ENCODE measurements at regions not wholly inside any gene's neighbourhood (a gene's known extent, or its start where the extent isn't known, plus 50 kb on each side); places are given as distances from the start of the nearest gene placed in this dataset.

DNA sequence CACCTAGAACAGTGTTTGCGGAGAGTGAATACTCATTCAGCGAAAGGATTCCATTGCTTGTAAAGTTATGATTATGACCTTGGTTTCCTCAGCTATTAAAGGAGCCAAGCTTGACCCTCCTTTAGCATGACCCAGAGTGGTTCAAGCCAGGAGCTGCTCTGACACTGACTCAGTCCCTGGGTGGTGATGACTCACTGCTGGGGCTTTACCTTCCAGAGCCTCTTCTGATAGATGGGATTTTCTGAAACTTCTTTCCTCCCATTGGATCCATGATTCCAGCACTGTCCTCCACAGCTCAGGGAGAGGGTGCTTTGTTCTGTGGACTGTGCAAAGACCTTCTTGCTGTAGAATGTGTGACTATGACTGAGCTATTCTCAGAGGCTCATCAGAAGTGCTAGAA, 77.4 kb downstream of the S1PR1 start:
- intact Hi-C loops (cut with DNase I; ENCODE audit: low total_unique reads) = no loop called here
- H3K4me3 ChIP-seq = no peak overlapping the region
- TF ChIP-seq POLR2AphosphoS5 (IDR thresholded peaks at IDR 0.05) = no peak
- no peak for TF ChIP-seq POLR2A (IDR thresholded peaks at IDR 0.05)
- no peak for TF ChIP-seq CTCF (IDR thresholded peaks at IDR 0.05)
- no peak for TF ChIP-seq EP300 (IDR thresholded peaks at IDR 0.05)
- no peaks in the 10 kb centered on the region for H3K27me3 ChIP-seq
- H3K4me1 ChIP-seq = peaks cover 4 to 10% (median 7%) of the 10 kb centered on the region in 4 donors
- 87 to 96% (median 95%) methylated on average over 2 of the region's 2 CpGs for WGBS, 5 donors
- no peak for DNase-seq
- no peaks in the 10 kb centered on the region for H3K36me3 ChIP-seq
- no peak overlapping the region for H3K27ac ChIP-seq
- no peaks in the 10 kb centered on the region for H3K9me3 ChIP-seq

DNA sequence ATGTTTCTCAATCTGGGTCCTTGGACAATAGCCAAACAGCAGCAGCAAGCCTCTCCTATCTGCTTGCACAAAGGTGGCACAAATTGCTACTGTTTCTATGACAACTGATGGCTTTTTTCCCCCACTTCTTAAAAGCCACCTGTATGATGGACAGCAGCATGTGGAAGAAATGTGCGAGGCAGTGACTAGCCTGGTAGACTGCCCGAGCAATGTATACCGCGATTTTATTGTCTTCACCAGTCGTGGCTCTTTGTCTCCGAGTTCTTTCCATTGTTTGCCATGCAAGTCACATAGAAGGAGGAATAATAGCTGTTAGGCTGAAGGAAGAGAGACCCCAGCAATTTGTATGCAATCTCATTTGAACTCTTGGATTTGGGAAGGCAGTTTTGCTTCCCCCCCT, 79.4 kb downstream of the S1PR1 start:
- no peaks in the 10 kb centered on the region for H3K36me3 ChIP-seq
- H3K27me3 ChIP-seq = no peaks in the 10 kb centered on the region
- 30 to 82% (median 45%) methylated on average over 6 of the region's 6 CpGs for WGBS, 5 donors
- H3K9me3 ChIP-seq = no peaks in the 10 kb centered on the region
- H3K4me1 ChIP-seq = no peaks in the 10 kb centered on the region
- no peak for DNase-seq
- no peak for TF ChIP-seq POLR2AphosphoS5 (IDR thresholded peaks at IDR 0.05)
- TF ChIP-seq CTCF (IDR thresholded peaks at IDR 0.05) = no peak
- TF ChIP-seq POLR2A (IDR thresholded peaks at IDR 0.05) = no peak
- no peak for TF ChIP-seq EP300 (IDR thresholded peaks at IDR 0.05)
- H3K27ac ChIP-seq = no peak overlapping the region
- no peak overlapping the region for H3K4me3 ChIP-seq
- intact Hi-C loops (cut with DNase I; ENCODE audit: low total_unique reads) = no loop called here

DNA sequence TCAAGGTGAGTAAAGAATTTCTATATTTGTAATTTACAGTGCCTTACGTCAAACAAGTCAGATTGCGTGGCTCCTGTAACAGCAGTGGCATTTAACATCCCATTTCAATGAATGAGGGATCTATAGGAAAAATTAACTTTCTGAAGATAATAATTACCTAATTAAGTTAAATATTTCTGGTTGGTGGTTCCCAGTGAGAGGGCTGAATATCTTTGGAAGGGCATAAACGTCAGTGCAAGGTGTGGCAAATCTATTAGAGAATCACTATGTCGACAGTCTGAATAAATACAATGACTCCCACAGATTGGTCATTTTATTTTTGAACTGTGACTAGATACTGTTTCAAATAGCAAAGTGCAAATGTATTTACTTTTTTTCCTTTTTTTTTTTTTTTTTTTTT, 80.0 kb downstream of the S1PR1 start:
- no peak overlapping the region for H3K4me3 ChIP-seq
- intact Hi-C loops (cut with DNase I; ENCODE audit: low total_unique reads) = no loop called here
- no peaks in the 10 kb centered on the region for H3K36me3 ChIP-seq
- no peaks in the 10 kb centered on the region for H3K27me3 ChIP-seq
- H3K9me3 ChIP-seq = no peaks in the 10 kb centered on the region
- no peaks in the 10 kb centered on the region for H3K4me1 ChIP-seq
- no peak for DNase-seq
- no peak for TF ChIP-seq POLR2AphosphoS5 (IDR thresholded peaks at IDR 0.05)
- TF ChIP-seq CTCF (IDR thresholded peaks at IDR 0.05) = no peak
- no peak for TF ChIP-seq EP300 (IDR thresholded peaks at IDR 0.05)
- no peak for TF ChIP-seq POLR2A (IDR thresholded peaks at IDR 0.05)
- no peak overlapping the region for H3K27ac ChIP-seq
- 34 to 58% (median 42%) methylated on average over 4 of the region's 4 CpGs for WGBS, 5 donors

- no peaks in the 10 kb centered on the region for H3K4me1 ChIP-seq
- H3K27ac ChIP-seq = no peak overlapping the region
- 91 to 98% (median 95%) methylated on average over 3 of the region's 3 CpGs for WGBS, 5 donors
- H3K9me3 ChIP-seq = no peaks in the 10 kb centered on the region
- intact Hi-C loops (cut with DNase I; ENCODE audit: low total_unique reads) = no loop called here
- TF ChIP-seq CTCF (IDR thresholded peaks at IDR 0.05) (no peak), POLR2AphosphoS5 (IDR thresholded peaks at IDR 0.05) (no peak), EP300 (IDR thresholded peaks at IDR 0.05) (no peak), POLR2A (IDR thresholded peaks at IDR 0.05) (no peak)
- no peak overlapping the region for H3K4me3 ChIP-seq
- H3K27me3 ChIP-seq = no peaks in the 10 kb centered on the region
- DNase-seq = no peak
- H3K36me3 ChIP-seq = no peaks in the 10 kb centered on the region
Observed at GRCh38 chr1:101317590-101317989, 80.8 kb downstream of the S1PR1 start.
